GM12892 (cell line): ENCODE measurements at regions not wholly inside any gene's neighbourhood (a gene's known extent, or its start where the extent isn't known, plus 50 kb on each side); places are given as distances from the start of the nearest gene placed in this dataset.
"Not testable (repeated sequence)": the region's sequence is repeated elsewhere in the genome, so short reads cannot be mapped to it uniquely, and the experiment has no call there.

ENCODE experiments used
- POLR2A ChIP-seq: IDR thresholded peaks from 2 replicates; pipeline ENCODE4 v1.6.1; 2011; ENCODE audit warnings: low read depth, low read length, control low read depth
- POLR2AphosphoS5 ChIP-seq: IDR thresholded peaks from 2 replicates; pipeline ENCODE4 v1.6.1; 2011; ENCODE audit warnings: low read depth, low read length, control low read depth

DNA sequence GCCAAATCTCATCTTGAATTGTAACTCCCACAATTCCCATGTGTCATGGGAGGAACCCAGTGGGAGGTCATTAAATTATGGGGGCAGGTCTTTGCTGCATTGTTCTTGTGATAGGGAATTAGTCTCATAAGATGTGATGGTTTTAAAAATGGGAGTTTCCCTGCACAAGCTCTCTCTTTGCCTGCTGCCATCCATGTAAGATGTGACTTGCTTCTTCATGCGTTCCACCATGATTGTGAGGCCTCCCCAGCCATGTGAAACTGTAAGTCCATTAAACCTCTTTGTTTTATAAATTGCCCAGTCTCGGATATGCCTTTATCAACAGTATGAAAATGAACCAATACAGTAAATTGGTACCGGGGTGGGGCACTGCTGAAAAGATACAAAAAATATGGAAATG is 974.5 kb downstream of the MCTP2 start:
- not testable (repeated sequence) for TF ChIP-seq POLR2AphosphoS5, POLR2A
